Left renal pelvis (tissue), 4 donors: ENCODE measurements at regions not wholly inside any gene's neighbourhood (a gene's known extent, or its start where the extent isn't known, plus 50 kb on each side); places are given as distances from the start of the nearest gene placed in this dataset.
"Not testable (repeated sequence)": the region's sequence is repeated elsewhere in the genome, so short reads cannot be mapped to it uniquely, and the experiment has no call there.

Experiments used
- DNase-seq, 4 donors: peaks; one replicate each; pipeline ENCODE4 v3.0.0-alpha.2; 2013; ENCODE audit warnings: low read depth in 4 of 4, low spot score in 3 of 4

DNA sequence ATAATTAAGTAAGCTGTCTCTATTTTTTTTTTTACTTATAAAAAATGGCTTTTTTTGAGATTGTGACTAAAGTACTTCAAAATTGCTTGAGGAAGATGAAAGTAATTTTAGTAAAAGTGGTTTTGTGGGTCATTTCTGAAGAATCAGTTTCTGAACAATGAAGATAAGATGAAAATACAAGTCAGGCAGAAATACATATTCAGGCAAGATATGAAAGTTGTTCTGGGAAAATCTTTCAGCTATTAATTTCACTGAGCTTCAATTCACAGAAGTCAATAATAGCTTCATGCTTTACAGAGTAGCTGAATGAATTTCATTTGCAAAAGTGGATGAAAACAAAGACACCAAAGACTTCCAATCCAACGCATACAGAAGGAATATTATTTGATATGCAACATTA lies 305.2 kb upstream of the ARSJ start:
- no peak for DNase-seq

GRCh38 chr4:114286262-114286810 lies 306.9 kb upstream of the ARSJ start:
- DNase-seq = no peak

- DNase-seq = no peak
These were observed 307.7 kb upstream of the ARSJ start for GRCh38 chr4:114287079-114287696.

DNA sequence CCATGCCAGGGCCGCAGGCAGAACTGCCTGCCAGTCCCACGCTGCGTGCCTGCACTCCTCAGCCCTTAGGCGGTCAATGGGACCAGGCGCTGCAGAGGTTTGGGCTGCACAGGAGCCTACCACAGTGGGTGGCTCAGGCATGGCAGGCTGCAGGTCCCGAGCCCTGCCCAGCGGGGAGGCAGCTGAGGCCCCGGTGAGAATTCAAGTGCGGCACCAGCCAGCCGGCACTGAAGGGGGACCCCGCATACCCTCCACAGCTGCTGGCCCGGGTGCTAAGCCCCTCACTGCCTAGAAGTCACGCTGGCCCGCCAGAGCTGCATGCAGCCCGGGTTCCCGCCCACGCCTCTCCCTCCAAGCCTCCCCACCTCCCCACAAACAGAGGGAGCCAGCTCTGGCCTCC lies 302.5 kb upstream of the UGT8 start:
- DNase-seq = no peak

DNA sequence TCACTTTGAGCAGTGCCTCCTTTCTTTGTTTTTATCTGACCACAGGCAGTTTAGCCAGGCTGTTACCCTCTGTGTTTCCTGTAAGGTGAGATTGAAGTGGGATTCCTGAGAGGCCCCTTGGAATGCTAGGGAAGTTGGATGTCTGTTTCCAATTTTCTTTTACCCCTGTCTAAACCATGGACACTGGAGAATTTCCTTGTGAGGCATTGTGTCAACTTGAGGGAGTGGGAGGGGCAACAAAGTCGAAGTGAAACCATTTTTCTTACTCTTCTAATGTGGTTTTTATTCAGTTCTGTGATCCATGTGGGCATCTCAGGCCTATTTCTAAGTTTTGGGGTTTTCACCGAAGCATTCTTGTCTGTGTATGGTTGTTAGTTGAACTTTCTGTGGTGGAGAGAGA lies 296.1 kb upstream of the UGT8 start:
- no peak for DNase-seq

DNA sequence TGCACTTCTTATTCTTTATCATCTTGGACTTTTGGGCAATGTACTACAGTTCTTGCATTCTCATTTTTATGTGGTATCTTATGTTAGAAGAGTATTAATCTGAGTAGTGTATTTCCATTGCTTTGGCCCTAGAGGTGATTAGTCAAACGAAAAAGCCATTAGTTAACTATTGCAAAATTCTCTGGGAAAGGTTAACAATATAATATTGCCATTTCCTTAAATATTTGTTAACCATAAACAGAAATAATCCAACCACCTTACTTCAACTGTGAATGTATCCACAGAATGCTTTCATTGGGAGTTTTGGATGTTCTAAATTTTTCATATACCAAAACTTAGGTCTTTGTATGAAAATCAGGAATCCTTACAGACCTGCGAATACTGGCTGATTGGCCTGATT lies 294.6 kb upstream of the UGT8 start:
- DNase-seq = no peak

GRCh38 chr4:114304567-114304966 lies 294.0 kb upstream of the UGT8 start:
- no peak for DNase-seq

GRCh38 chr4:114306946-114307345 lies 291.7 kb upstream of the UGT8 start:
- DNase-seq = no peak

GRCh38 chr4:114310296-114310925 lies 288.2 kb upstream of the UGT8 start:
- DNase-seq = no peak

- no peak for DNase-seq
These were observed 286.8 kb upstream of the UGT8 start for GRCh38 chr4:114311787-114312186.

GRCh38 chr4:114312338-114312737 lies 286.3 kb upstream of the UGT8 start:
- no peak for DNase-seq

- no peak for DNase-seq
These were observed 281.8 kb upstream of the UGT8 start for GRCh38 chr4:114316789-114317188.

DNA sequence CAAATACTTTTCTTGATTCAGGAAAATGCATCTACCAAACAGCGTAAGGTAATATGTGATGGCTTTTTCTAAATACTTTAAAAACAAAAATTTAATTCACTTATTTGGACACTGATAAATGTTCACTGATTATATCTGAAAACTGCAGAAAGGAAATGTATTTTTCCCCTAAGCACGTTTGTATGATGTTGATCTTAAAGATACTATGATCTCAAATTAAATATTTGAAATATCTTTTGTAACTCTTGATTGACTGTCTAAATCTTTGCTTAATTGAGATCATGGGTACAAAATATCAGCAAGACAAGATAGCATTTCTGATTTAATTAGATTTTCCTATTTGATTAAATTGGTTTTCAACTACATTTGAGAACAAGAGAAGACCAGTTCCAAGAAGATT lies 281.0 kb upstream of the UGT8 start:
- no peak for DNase-seq

- DNase-seq = no peak
These were observed 280.3 kb upstream of the UGT8 start for GRCh38 chr4:114318309-114318708.

DNA sequence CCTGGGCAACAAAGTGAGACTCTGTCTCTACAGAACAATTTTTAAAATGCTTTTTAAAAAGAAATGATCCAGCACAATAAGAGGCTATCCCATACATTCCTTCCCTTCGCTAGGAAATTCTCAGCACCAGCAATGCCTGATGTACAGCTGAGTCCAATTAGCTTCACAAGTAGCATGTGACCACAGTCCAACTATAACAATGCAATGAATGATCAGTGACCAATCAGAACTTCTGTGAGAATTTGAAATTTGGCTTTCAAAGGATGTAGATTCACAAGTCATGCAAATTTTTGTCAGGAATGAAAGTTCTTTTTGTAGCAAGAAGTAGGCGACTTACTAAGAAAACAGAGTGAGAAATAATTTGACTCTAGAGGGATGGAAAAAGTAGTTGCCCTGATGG lies 278.5 kb upstream of the UGT8 start:
- DNase-seq = no peak

- no peak for DNase-seq
These were observed 277.2 kb upstream of the UGT8 start for GRCh38 chr4:114321366-114321765.

DNA sequence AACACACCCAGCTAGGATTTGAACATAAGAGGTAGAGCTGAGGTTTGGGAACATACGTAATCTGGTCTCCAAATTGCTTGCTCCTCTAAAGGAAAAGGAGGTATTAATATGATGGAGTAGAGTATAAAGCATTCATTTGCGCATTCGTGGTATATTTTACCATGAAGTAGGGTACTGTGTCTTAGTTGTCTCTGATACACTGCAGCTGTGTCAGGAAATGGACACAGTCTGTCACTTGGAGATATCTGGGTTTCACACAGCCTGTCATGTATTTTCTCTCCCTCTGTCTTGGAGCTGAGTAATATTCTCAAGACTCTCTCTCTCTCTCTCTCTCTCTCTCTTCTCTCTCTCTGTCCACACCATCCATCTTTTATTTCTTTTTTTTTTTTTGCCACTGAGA lies 274.8 kb upstream of the UGT8 start:
- DNase-seq = no peak

- DNase-seq = no peak
These were observed 272.2 kb upstream of the UGT8 start for GRCh38 chr4:114326358-114326757.

DNA sequence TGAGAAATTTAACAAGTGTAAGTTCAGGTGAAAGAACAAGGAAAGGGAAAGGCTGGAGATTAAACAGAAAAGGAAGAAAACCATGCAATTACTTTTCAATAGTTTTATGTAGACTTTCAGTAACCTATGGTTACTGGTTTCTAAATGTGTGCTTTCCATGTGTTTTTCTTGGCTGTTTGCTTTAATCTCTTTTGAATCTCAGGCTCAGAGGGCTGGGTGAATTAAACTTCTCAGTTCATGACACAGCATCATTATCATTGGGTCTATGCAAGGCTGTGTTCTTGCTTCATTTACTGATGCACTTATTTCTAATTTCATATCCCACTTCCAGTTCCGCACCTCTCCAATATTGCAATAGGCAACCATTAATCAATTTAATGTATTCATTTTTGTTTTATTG lies 266.5 kb upstream of the UGT8 start:
- no peak for DNase-seq

GRCh38 chr4:114334363-114334762 lies 264.2 kb upstream of the UGT8 start:
- DNase-seq = not testable (repeated sequence)

- no peak for DNase-seq
These were observed 263.7 kb upstream of the UGT8 start for GRCh38 chr4:114334884-114335330.

DNA sequence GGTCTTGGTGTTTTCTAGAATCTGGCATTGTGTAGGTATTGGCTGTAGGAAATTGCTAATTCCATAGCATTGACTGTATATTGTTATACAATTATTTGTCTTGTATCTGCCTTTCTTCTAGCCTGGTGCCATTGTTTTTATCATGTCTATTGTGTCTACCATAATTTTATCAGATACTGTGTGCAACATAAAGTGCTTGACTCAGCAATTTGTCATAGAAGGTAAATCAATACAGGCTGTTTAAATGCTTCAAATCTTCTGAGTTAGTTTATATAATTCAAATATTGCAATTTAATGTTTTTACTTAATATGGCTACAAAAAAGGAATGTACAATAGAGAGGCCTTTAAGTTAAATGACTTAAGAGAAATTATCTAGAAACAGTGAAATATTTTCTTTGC lies 263.3 kb upstream of the UGT8 start:
- DNase-seq = no peak

- no peak for DNase-seq
These were observed 255.6 kb upstream of the UGT8 start for GRCh38 chr4:114343015-114343414.
